GM19023 (cell line): ENCODE measurements at regions not wholly inside any gene's neighbourhood (a gene's known extent, or its start where the extent isn't known, plus 50 kb on each side); places are given as distances from the start of the nearest gene placed in this dataset.

ENCODE experiments used
- ATAC-seq: cut with Tn5 transposase; IDR thresholded peaks from one replicate; pipeline ENCODE4 v1.9.1; 2021; ENCODE audit warnings: mild to moderate bottlenecking, moderate library complexity; ENCODE audit not compliant: unreplicated experiment

- no peak for ATAC-seq
These were observed 170.2 kb upstream of the C9orf72 start for GRCh38 chr9:27743490-27743889.

DNA sequence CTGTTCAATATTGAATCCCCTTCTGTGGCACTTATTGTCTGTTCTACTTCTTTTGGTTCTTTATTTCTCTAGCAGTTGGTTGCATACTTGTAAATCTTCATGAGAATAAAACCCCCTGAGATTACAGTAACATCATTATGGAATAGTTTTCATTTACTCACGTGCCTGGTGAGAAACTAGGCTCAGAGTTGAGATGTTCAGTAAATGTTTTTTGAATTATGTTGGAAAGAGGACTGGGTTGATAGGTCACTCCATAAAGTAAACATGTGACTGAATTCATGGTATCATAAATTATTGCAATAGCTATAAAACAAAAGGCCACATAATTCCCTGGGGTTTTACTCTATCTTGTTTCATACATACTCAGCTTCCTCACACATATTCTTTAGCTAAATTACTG lies 174.2 kb upstream of the C9orf72 start:
- no peak for ATAC-seq

DNA sequence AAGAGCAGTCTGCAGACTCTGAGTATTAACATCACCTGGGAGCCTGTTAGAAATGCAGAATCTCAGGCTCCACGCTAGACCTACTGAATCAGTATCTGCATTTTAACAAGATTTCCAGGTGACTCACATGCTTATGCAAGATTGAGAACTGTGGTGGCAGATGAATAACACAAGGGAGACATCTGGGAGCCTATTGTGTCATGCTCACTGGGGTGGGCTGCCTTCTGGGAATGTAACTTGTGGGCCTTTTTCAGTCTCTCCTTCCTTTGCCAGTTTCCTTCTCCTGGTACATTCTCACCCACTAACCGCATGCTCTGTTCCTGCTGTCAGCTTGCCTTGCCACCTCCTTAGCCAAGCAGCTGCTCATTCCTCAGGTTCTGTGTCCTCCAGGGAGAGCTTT lies 176.6 kb upstream of the C9orf72 start:
- ATAC-seq: no peak

DNA sequence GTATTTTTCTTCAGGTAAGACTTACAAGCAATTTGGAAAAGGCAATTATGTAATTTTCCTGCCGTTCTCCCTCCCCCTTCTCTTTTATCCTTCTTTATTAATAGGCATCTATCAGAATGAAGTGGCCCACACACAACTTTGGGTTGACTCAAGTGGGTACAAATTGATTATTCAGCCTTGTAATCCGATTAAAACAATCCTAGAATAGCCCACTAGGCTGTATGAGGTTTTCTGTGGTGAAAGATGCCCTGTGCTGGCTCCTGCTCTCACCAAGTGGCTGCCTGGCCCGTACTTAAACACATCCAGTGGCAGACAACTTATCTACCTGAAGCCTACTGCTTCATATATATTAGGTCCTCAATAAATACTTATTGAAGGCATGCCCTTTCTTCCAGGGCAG lies 177.3 kb upstream of the C9orf72 start:
- no peak for ATAC-seq

GRCh38 chr9:27752069-27752468 lies 178.8 kb upstream of the C9orf72 start:
- no peak for ATAC-seq

DNA sequence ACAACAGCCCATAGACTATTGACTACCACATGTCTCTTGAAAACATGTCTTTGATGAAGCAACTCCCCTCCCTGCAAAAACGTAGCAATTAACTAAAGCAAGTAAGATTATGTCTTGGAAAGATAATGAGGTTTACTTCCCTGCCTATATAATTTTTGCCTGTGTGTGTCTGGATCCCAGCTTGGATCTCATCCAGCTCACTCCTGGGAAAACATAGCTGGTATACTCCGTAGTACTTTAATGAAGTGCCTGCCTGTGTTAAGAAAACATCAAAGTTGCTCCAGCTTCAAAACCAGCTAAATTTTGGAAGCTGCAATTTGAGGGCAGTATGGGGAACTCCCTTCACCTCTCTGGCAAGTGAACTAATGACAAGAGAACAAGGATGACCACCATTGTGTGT lies 182.6 kb upstream of the C9orf72 start:
- ATAC-seq: no peak

DNA sequence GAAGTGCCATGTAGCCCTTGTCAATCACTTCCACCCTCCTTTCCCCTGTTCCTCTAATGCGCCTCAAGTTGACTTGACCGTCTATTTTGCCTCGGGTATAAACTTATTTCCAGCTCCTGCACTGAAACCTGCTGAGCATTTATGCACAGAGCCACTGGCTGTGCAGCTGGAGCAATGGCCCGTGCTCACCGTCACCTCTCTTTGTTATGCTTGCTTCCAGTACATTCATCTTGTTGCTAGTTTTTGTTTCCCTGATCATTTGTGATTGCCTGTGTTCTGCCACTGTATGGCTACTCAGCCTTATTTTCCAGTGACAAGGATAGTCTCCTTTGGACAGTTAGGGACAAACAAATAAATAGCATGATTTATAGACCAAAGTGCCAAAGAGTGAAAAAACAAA lies 183.1 kb upstream of the C9orf72 start:
- no peak for ATAC-seq

DNA sequence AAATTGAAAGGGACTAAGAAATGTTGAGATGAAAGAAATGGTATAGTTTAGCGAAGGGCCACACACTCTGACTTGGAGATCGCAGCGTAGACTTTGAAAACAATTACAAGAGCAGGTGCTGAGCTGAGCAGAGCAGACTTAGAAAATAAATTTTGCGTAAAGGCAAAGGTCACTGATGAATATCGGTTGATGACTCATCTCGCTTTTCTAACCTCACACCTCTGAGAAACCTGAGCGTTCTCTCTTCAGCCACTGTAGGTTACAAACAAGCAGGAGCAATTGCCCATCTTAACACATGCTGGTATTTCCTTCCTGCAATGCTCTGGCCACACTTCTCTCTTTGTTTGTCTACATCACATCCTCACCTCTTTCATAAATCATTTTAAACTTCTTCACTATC lies 190.6 kb upstream of the C9orf72 start:
- no peak for ATAC-seq

DNA sequence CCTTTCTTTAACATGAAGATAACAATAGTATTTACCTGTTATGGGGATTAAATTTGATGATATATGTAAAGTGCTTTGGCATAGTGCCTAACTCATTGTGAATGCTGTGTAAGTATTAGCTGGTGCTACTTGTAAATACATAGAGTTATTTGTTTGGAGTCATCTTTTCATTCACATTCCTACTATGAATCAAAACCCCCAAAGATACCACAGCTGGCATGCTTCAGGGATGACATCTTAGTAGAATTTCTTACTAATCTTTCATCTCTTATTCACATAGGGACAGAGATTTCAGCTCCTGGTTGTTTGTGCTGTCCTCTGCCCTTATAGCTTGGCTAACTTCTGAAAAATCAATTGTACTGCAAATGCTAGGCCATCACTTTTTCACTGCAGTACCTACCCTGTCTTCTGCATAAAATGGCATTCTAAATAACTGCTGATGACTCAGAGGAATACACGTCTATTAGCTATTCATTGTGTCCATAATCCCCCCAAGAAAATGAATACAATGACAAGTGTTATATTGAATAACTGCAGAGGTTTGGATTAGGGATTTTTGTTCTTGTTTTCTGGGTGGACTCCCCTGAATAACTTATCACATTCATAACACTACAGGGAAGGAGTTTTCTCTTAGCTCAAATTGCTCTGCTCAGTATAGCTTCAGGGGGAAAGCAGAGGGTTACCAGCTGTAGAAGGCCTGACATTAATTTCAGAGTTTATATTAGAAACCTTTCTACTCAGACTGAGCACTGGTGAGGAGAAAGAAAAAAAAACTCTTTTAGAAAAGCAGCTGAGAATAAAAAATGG lies 192.2 kb upstream of the C9orf72 start:
- no peak for ATAC-seq

GRCh38 chr9:27766073-27766835 lies 193.0 kb upstream of the C9orf72 start:
- ATAC-seq: no peak

DNA sequence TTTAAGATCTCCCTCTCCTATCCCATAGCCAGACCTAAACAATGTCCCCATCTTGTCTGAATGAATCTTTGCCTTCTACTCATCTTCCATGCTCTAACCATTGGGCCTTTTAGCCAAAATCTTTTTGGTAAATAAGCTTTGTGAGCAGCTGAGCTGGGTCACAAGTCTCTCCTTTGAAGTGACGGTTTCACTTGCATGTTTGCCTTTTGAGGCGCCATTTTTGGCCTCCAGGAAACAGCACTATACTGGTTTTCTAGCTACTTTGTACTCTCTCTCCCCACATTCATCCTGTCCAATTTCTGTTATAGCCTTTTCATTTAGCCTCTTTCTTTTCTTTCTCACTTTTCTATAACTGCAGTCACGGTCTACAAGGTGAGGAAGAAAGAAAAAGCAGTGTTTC lies 195.5 kb upstream of the C9orf72 start:
- no peak for ATAC-seq

DNA sequence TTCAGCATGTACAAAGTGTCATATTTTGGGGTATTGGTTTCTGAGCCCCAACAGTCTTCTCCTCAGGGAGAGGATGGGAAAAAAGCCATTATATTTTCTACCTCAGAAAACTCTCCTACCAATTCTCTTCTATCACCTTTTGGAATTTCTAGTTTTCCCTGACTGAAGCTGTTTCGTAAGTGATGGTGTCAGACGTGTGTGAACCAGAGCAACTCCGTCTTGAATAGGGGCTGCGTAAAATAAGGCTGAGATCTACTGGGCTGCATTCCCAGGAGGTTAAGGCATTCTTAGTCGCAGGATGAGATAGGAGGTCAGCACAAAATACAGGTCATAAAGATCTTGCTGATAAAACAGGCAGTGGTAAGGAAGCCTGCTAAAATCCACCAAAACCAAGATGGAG lies 197.3 kb upstream of the C9orf72 start:
- ATAC-seq: no peak

DNA sequence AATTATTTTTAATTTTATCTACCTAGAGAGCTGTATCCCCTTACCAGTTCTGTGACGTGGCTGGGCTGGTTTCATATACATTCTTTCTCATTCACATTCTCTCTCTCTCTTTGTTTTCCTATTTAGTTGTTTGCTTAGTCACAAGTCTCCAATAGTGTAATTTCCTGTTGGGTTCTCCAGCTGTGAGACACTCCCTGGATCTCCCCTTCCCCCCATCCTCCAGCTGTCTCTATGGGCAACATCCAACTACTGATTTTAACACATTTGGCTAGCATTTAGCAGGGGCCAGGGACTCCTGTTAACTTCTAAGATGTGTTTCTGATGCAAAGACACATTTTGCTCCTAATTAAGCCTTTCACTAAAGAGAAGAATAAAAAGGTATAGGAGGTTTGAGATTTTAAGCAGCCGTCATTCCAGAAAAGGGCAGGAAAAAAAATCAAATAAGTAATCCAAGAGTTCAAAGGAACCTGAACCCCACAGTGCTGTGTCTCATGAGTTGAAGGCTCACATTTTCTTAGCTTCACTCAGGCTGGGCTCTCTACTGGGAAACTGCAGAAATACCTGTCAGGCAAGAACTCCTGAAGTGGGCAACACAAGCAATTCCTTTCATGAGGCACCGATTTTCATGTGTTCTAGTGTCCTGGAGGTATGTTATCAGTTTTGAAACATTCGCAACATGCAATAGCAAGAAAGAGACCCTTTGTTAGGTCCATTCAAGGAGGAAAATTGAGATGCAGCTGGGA lies 198.7 kb upstream of the C9orf72 start:
- ATAC-seq: no peak

GRCh38 chr9:27784847-27785713 lies 211.8 kb upstream of the C9orf72 start:
- ATAC-seq: peak; percentile 56

DNA sequence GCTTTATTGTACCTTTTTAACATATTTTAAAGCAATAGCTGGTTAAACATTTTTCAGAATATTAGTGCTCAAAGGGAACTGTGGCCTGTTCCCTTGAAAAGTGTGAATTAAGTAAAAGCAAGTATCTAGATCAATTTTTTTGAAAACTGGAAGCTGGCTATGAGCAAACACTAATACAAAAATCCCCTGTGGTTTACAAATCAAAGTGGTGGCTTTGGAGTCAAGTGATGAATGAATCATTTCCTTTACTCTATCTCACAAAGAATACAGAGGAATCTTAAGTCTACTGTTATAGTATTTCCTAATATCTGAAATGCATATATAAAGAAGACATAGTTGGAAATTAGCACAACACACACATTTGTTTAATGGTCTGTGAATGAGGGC lies 212.4 kb upstream of the C9orf72 start:
- peak; percentile 66 for ATAC-seq

DNA sequence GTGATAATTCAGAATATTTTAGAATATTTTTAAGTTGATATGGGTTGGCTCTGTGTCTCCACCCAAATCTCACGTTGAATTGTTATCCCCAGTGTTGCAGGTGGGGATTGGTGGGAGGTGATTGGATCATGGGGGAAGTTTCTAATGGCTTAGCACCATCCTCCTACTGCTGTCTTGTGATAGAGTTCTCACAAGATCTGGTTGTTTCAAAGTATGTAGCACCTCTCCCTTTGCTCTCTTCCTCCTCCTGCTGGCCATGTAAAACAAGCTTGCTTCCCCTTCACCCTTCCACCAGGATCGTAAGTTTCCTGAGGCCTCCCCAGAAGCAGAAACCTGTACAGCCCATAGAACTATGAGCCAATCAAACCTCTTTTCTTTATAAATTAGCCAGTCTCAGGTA lies 214.6 kb upstream of the C9orf72 start:
- ATAC-seq: no peak

- no peak for ATAC-seq
These were observed 218.0 kb upstream of the C9orf72 start for GRCh38 chr9:27791311-27791710.

DNA sequence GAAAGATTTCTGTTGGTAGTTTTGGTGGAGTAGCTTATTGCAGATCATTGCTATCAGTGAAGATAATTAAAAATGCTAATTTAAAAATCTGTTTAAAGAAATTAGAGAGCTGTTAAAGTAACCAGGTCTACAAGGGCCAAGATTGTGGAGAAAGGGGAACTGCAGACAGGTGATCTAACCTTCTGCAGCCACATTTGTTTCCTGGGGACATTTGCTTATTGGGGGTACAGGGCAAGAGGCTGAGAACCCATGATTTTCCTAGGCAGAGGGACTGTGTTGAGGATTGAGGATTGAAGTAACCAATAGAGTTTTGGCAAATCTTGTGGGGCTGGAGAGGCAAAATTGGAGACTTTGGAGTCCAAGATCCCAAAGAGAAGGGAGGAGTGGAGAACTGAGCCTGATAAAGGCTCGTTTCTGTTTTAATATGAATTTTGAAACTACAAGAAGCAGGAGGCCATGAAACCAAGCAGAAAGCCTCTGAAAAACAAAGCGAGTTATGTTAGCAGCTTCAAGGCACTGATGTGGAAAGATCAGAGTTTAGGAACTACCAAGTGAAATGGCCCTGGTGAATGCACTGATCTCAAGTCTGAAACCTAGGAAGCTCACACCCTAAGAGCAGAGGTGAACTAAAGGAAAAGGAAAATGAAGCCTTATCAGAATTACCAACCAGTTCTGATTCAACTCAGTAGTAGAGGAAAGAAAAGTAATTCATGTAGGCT lies 219.8 kb upstream of the C9orf72 start:
- ATAC-seq: no peak

DNA sequence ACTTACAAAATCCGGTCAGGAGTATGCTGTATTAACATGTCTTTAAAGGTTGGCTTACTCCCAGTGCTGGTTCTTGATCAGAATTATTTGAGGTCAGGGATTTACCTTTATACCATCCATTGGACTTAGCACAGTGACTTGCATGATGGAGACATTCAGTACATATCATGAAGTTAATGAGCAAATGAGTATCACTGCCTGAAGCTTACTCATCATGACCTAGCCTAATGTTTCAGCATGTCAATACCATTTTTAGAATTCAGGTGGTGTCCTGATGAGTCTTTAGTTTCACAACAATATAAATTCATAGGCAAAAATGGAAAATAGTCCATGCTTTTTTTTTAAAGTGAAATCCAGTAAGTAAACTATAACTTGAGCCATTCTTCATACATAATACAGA lies 226.0 kb upstream of the C9orf72 start:
- no peak for ATAC-seq

- no peak for ATAC-seq
These were observed 226.9 kb upstream of the C9orf72 start for GRCh38 chr9:27800159-27800558.
